ENCODE measurements at regions not wholly inside any gene's neighbourhood (a gene's known extent, or its start where the extent isn't known, plus 50 kb on each side); places are given as distances from the start of the nearest gene placed in this dataset.

DNA sequence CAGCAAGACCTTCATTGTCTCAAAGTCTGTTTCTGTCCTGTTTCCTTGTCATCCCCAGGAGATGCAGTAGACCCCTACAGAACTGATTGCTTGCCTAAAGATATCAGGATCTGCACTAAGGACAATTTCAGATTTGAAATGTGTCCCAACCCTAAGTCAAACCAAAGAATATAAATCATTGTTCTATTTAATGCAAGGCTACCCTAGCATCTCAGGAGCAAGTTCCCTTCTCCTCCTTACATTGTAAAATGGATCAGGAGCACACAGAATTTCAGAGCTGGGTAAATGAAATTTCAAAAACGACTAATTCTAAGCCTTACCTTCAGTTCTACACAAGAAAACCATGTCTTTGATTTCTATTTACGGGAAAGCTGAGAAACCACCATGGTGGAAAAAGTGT lies 360.9 kb upstream of the KCNH8 start:
- ChIA-PET CTCF (no interaction called here), POLR2A (ENCODE audit: unreplicated experiment) (no interaction called here)
- no peak for TF ChIP-seq EZH2 (IDR thresholded peaks at IDR 0.05; ENCODE audit: low read depth)
- TF ChIP-seq, protein P1, sequence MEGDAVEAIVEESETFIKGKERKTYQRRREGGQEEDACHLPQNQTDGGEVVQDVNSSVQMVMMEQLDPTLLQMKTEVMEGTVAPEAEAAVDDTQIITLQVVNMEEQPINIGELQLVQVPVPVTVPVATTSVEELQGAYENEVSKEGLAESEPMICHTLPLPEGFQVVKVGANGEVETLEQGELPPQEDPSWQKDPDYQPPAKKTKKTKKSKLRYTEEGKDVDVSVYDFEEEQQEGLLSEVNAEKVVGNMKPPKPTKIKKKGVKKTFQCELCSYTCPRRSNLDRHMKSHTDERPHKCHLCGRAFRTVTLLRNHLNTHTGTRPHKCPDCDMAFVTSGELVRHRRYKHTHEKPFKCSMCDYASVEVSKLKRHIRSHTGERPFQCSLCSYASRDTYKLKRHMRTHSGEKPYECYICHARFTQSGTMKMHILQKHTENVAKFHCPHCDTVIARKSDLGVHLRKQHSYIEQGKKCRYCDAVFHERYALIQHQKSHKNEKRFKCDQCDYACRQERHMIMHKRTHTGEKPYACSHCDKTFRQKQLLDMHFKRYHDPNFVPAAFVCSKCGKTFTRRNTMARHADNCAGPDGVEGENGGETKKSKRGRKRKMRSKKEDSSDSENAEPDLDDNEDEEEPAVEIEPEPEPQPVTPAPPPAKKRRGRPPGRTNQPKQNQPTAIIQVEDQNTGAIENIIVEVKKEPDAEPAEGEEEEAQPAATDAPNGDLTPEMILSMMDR (conservative IDR thresholded peaks at IDR 0.05) = no peak
- H3F3A ChIP-seq (ENCODE audit: insufficient read depth, low read depth) = peaks cover 3% of the 10 kb centered on the region; the same call in 1 of the 2 replicates
- BruUV-seq (replicated peaks) = no TSS peak
- no peaks in the 10 kb centered on the region for H3K9me3 ChIP-seq (ENCODE audit: insufficient read depth, low read depth)
- DNase-seq = no peak
- H3K9me2 ChIP-seq (ENCODE audit: insufficient read depth) = peaks cover 3% of the 10 kb centered on the region; the same call in 1 of the 2 replicates
- H3K79me2 ChIP-seq (ENCODE audit: low read depth) = no peaks in the 10 kb centered on the region
- no peak overlapping the region for H3K27ac ChIP-seq
- H4K20me1 ChIP-seq (ENCODE audit: insufficient read depth) = no peaks in the 10 kb centered on the region
- H3K4me2 ChIP-seq = no peak overlapping the region
- intact Hi-C loops (cut with micrococcal nuclease; ENCODE audit: unreplicated experiment) = no loop called here
- H3K36me3 ChIP-seq (ENCODE audit: low read depth) = no peaks in the 10 kb centered on the region
- no peak overlapping the region for H2AFZ ChIP-seq
- H3K27me3 ChIP-seq (ENCODE audit: insufficient read depth, low read depth) = no peaks in the 10 kb centered on the region
- no peak overlapping the region for H3K4me3 ChIP-seq
- H3K4me1 ChIP-seq (replicated peaks; ENCODE audit: insufficient read depth) = no peaks in the 10 kb centered on the region

DNA sequence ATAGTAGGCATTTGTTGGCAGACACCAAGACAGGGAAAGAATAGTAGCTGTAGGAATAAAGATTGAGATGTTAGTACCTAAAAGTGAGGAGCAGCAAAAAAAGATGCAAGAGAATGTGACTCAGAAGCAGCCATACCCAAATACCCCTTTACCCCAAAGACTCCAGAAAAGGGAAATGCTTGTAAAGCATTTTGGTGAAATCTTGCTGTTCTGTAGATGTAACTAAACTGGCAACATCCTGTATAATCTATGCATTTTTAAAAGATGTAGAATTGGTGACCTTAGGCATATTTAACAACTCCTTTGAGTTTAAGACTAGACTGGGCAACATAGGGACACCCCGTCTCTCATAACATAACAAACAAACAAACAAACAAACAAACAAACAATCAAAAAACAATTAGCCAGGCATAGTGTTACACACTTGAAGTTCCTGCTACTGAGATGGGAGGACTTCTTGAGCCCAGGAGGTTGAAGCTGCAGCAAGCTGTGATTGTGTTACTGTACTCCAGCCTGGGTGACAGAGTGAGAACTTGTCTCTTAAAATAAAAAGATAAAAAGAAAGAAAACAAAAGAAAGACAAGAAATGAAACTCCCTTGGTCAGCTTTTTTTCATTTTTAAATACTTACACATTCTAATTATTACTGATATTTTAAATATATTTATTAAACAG lies 361.5 kb upstream of the KCNH8 start:
- Histone ChIP-seq H3K4me1 (replicated peaks; ENCODE audit: insufficient read depth) (no peaks in the 10 kb centered on the region), H3K4me2 (no peak overlapping the region), H3K79me2 (ENCODE audit: low read depth) (no peaks in the 10 kb centered on the region), H3K4me3 (no peak overlapping the region), H3K36me3 (ENCODE audit: low read depth) (no peaks in the 10 kb centered on the region), H3K9me2 (ENCODE audit: insufficient read depth) (peaks cover 3% of the 10 kb centered on the region; the same call in 1 of the 2 replicates), H3F3A (ENCODE audit: insufficient read depth, low read depth) (peaks cover 3% of the 10 kb centered on the region; the same call in 1 of the 2 replicates), H3K27ac (no peak overlapping the region), H3K9me3 (ENCODE audit: insufficient read depth, low read depth) (no peaks in the 10 kb centered on the region), H2AFZ (no peak overlapping the region), H4K20me1 (ENCODE audit: insufficient read depth) (no peaks in the 10 kb centered on the region), H3K27me3 (ENCODE audit: insufficient read depth, low read depth) (no peaks in the 10 kb centered on the region)
- TF ChIP-seq, protein P1 (conservative IDR thresholded peaks at IDR 0.05) = no peak
- no peak for TF ChIP-seq EZH2 (IDR thresholded peaks at IDR 0.05; ENCODE audit: low read depth)
- DNase-seq = no peak
- CTCF ChIA-PET = no interaction called here
- intact Hi-C loops (cut with micrococcal nuclease; ENCODE audit: unreplicated experiment) = no loop called here
- BruUV-seq (replicated peaks) = no TSS peak
- POLR2A ChIA-PET (ENCODE audit: unreplicated experiment) = no interaction called here

DNA sequence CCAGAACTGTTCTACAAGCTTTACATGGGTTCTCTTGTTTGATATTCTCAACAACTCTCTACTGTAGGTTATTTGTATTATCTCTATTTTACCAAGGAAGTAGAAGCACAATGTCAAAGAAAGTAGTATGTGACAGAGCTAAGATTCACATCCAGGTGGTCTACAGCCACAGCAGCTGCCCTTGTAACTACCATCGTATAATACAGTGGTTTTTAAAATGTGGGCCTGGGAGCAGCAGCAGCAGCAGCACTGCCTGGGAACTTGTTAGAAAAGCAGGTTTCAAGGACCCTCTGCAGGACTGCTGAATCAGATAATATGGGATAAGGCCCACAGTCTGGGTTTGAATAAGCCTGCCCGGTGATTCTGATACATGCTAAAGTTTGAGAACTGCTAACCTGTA lies 357.1 kb upstream of the SATB1 start:
- BruUV-seq (replicated peaks) = no TSS peak
- Histone ChIP-seq H4K20me1 (ENCODE audit: insufficient read depth) (no peaks in the 10 kb centered on the region), H3K27ac (no peak overlapping the region), H3K4me1 (replicated peaks; ENCODE audit: insufficient read depth) (no peaks in the 10 kb centered on the region), H3K27me3 (ENCODE audit: insufficient read depth, low read depth) (no peaks in the 10 kb centered on the region), H3K4me2 (no peak overlapping the region), H3K9me3 (ENCODE audit: insufficient read depth, low read depth) (no peaks in the 10 kb centered on the region), H2AFZ (no peak overlapping the region), H3K79me2 (ENCODE audit: low read depth) (no peaks in the 10 kb centered on the region), H3K9me2 (ENCODE audit: insufficient read depth) (peaks cover 3% of the 10 kb centered on the region; the same call in 1 of the 2 replicates), H3K36me3 (ENCODE audit: low read depth) (no peaks in the 10 kb centered on the region), H3K4me3 (no peak overlapping the region), H3F3A (ENCODE audit: insufficient read depth, low read depth) (no peaks in the 10 kb centered on the region)
- intact Hi-C loops (cut with micrococcal nuclease; ENCODE audit: unreplicated experiment) = no loop called here
- ChIA-PET POLR2A (ENCODE audit: unreplicated experiment) (no interaction called here), CTCF (no interaction called here)
- TF ChIP-seq, protein P1 (conservative IDR thresholded peaks at IDR 0.05) = no peak
- no peak for TF ChIP-seq EZH2 (IDR thresholded peaks at IDR 0.05; ENCODE audit: low read depth)
- no peak for DNase-seq
